ENCODE measurements at regions not wholly inside any gene's neighbourhood (a gene's known extent, or its start where the extent isn't known, plus 50 kb on each side); places are given as distances from the start of the nearest gene placed in this dataset.

DNA sequence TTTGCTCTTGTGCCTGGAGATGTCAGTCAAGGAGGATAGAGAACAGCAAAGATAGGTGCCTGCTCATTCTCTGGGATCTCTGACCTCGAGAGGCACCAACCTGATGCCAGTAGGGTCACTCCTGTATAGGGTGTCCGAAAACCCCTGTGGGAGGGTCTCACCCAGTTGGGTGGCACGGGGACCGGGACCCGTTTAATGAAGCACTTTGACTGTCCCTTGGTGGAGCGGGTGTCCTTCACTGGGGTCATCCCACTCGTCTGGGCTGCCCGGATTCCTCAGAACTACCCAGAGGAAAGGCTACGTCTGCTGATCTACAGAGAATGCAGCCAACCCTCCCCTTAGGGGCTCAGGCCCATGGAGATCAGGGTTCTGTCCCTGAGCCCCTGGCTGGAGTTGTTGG, 157.6 kb downstream of the CAPZA3 start:
- H3K4me3 ChIP-seq (replicated peaks; ENCODE audit: low read depth, low read length), result no peak overlapping the region
- TF ChIP-seq, protein P1, sequence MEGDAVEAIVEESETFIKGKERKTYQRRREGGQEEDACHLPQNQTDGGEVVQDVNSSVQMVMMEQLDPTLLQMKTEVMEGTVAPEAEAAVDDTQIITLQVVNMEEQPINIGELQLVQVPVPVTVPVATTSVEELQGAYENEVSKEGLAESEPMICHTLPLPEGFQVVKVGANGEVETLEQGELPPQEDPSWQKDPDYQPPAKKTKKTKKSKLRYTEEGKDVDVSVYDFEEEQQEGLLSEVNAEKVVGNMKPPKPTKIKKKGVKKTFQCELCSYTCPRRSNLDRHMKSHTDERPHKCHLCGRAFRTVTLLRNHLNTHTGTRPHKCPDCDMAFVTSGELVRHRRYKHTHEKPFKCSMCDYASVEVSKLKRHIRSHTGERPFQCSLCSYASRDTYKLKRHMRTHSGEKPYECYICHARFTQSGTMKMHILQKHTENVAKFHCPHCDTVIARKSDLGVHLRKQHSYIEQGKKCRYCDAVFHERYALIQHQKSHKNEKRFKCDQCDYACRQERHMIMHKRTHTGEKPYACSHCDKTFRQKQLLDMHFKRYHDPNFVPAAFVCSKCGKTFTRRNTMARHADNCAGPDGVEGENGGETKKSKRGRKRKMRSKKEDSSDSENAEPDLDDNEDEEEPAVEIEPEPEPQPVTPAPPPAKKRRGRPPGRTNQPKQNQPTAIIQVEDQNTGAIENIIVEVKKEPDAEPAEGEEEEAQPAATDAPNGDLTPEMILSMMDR (IDR thresholded peaks at IDR 0.05; ENCODE audit: low read depth, low read length, missing control alignments), result no peak
- no peak for DNase-seq (ENCODE audit: extremely low read depth, low read depth)

GRCh38 chr12:18895946-18896345, 158.0 kb downstream of the CAPZA3 start:
- TF ChIP-seq, protein P1 (IDR thresholded peaks at IDR 0.05; ENCODE audit: low read depth, low read length, missing control alignments), result no peak
- DNase-seq (ENCODE audit: extremely low read depth, low read depth), result no peak
- H3K4me3 ChIP-seq (replicated peaks; ENCODE audit: low read depth, low read length), result no peak overlapping the region

DNA sequence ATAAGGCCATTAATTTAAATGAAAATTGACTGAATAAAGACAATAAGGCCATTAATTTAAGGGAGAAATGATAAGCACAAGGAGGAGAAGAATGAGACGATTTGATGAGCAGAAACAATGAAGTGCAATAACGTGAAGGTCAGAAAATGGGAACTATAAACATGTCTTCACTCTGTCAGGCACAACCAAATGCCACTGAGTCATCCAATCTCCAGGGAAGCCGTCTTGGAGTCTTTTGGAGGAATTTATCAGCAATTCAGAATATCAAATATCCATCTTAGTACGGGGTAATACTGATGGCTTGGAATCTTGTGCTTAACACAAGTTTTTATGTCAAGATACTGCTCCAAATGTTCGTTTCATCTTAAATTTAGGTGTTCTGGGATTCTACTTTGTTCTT, 159.9 kb downstream of the CAPZA3 start:
- no peak overlapping the region for H3K4me3 ChIP-seq (replicated peaks; ENCODE audit: low read depth, low read length)
- TF ChIP-seq, protein P1 (IDR thresholded peaks at IDR 0.05; ENCODE audit: low read depth, low read length, missing control alignments), result no peak
- no peak for DNase-seq (ENCODE audit: extremely low read depth, low read depth)

DNA sequence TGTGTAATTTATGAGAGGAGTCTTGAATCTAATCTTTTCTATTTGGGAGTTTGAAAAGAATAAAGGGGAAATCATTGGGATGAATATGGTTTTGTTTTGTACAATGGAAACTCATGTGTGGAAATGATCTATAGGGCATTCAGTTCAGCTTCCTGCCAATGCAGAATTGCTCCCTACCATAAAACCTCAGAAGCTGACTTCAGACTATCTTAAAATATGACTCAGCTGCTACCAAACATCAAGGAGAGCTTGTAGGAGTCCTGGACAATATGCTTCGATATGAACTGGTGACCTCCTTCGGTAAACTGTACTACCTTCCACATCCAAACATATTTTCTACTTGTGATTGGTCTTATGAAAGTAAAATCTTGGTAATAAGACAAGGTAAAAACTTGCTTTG, 160.6 kb downstream of the CAPZA3 start:
- no peak for DNase-seq (ENCODE audit: extremely low read depth, low read depth)
- TF ChIP-seq, protein P1 (IDR thresholded peaks at IDR 0.05; ENCODE audit: low read depth, low read length, missing control alignments), result no peak
- no peak overlapping the region for H3K4me3 ChIP-seq (replicated peaks; ENCODE audit: low read depth, low read length)

- H3K4me3 ChIP-seq (replicated peaks; ENCODE audit: low read depth, low read length), result no peak overlapping the region
- DNase-seq (ENCODE audit: extremely low read depth, low read depth), result no peak
- TF ChIP-seq, protein P1 (IDR thresholded peaks at IDR 0.05; ENCODE audit: low read depth, low read length, missing control alignments), result no peak
Observed at GRCh38 chr12:18899162-18899561, 161.2 kb downstream of the CAPZA3 start.

DNA sequence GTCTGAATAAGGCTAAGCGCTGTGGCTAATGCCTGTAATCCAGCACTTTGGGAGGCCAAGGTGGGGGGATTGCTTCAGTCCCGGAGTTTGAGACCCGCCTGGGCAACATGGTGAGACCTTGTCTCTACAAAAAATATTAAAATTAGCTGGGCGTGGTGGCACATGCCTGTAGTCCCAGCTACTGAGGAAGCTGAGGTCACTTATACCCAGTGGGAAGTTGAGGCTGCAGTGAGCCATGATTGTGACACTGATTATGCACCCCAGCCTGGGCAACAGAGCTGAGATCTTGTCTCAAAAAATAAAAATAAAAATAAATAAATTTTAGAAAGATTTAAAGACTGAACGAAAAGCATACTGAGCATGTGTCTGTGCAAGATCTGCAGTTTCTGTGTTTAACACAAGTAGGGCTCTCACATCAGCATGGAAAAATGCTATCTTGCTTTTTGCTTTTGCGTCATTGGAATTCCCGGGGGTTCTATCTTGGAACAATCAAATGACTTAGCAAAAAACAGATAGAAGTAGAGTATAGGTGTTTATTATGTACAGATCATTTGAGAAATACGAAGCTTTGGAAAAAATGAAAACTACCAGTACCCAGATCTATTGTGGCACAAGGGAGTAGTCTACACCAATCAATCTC, 161.9 kb downstream of the CAPZA3 start:
- TF ChIP-seq, protein P1 (IDR thresholded peaks at IDR 0.05; ENCODE audit: low read depth, low read length, missing control alignments), result no peak
- DNase-seq (ENCODE audit: extremely low read depth, low read depth), result no peak
- no peak overlapping the region for H3K4me3 ChIP-seq (replicated peaks; ENCODE audit: low read depth, low read length)

GRCh38 chr12:18905134-18905533, 167.2 kb downstream of the CAPZA3 start:
- TF ChIP-seq, protein P1 (IDR thresholded peaks at IDR 0.05; ENCODE audit: low read depth, low read length, missing control alignments), result no peak

More at GRCh38 chr12:18905134-18905533, 167.2 kb downstream of the CAPZA3 start:
- H3K4me3 ChIP-seq (replicated peaks; ENCODE audit: low read depth, low read length), result no peak overlapping the region
- no peak for DNase-seq (ENCODE audit: extremely low read depth, low read depth)

Data from HFF-Myc (cell line).